ENCODE measurements at regions not wholly inside any gene's neighbourhood (a gene's known extent, or its start where the extent isn't known, plus 50 kb on each side); places are given as distances from the start of the nearest gene placed in this dataset.

GRCh38 chr7:46682836-46683624 is 762.0 kb upstream of the IGFBP3 start:
- Mint-ChIP-seq H3K4me3 (no peak overlapping the region), H3K36me3 (no peaks in the 10 kb centered on the region), H3K27me3 (ENCODE audit: insufficient read depth, low read depth) (peaks cover 2% of the 10 kb centered on the region), H3K9me3 (peaks cover 2% of the 10 kb centered on the region), H3K27ac (no peak overlapping the region), H3K4me1 (peaks cover 8% of the 10 kb centered on the region)
- Histone ChIP-seq H3K4me1 (no peaks in the 10 kb centered on the region), H3K36me3 (no peaks in the 10 kb centered on the region), H3F3A (ENCODE audit: low read depth) (no peaks in the 10 kb centered on the region), H2AFZ (replicated peaks) (no peak overlapping the region), H3K79me2 (ENCODE audit: low read depth) (no peaks in the 10 kb centered on the region), H4K20me1 (ENCODE audit: low read depth) (no peaks in the 10 kb centered on the region), H3K27me3 (no peaks in the 10 kb centered on the region), H3K4me3 (no peak overlapping the region), H3K9ac (no peak overlapping the region), H3K4me2 (no peak overlapping the region), H3K27ac (no peak overlapping the region), H3K9me3 (ENCODE audit: low read depth) (no peaks in the 10 kb centered on the region)
- no peak for TF ChIP-seq CTCF (IDR thresholded peaks at IDR 0.05)
- no peak for TF ChIP-seq EZH2 (IDR thresholded peaks at IDR 0.05)
- TF ChIP-seq EZH2phosphoT487 (IDR thresholded peaks at IDR 0.05), result no peak
- DNase-seq (ENCODE audit: low spot score), result no peak

GRCh38 chr7:46681865-46682503 is 760.9 kb upstream of the IGFBP3 start:
- H3K27me3 ChIP-seq, result no peaks in the 10 kb centered on the region
- no peaks in the 10 kb centered on the region for H3K4me1 ChIP-seq
- peaks cover 2% of the 10 kb centered on the region for H3K27me3 Mint-ChIP-seq (ENCODE audit: insufficient read depth, low read depth)
- H3K9me3 Mint-ChIP-seq, result no peaks in the 10 kb centered on the region
- TF ChIP-seq CTCF (IDR thresholded peaks at IDR 0.05), result no peak
- no peak for TF ChIP-seq EZH2 (IDR thresholded peaks at IDR 0.05)
- TF ChIP-seq EZH2phosphoT487 (IDR thresholded peaks at IDR 0.05), result no peak
- no peak overlapping the region for H2AFZ ChIP-seq (replicated peaks)
- H3K9ac ChIP-seq, result no peak overlapping the region
- DNase-seq (ENCODE audit: low spot score), result no peak
- peaks cover 8% of the 10 kb centered on the region for H3K4me1 Mint-ChIP-seq
- H3K27ac Mint-ChIP-seq, result no peak overlapping the region
- no peaks in the 10 kb centered on the region for H3F3A ChIP-seq (ENCODE audit: low read depth)
- no peaks in the 10 kb centered on the region for H3K36me3 ChIP-seq
- no peak overlapping the region for H3K4me3 Mint-ChIP-seq
- H3K9me3 ChIP-seq (ENCODE audit: low read depth), result no peaks in the 10 kb centered on the region
- H3K36me3 Mint-ChIP-seq, result no peaks in the 10 kb centered on the region
- no peaks in the 10 kb centered on the region for H4K20me1 ChIP-seq (ENCODE audit: low read depth)
- H3K4me3 ChIP-seq, result no peak overlapping the region
- H3K79me2 ChIP-seq (ENCODE audit: low read depth), result no peaks in the 10 kb centered on the region
- H3K27ac ChIP-seq, result no peak overlapping the region
- no peak overlapping the region for H3K4me2 ChIP-seq

- Histone ChIP-seq H3K36me3 (no peaks in the 10 kb centered on the region), H3K4me3 (no peak overlapping the region), H4K20me1 (ENCODE audit: low read depth) (no peaks in the 10 kb centered on the region), H3F3A (ENCODE audit: low read depth) (no peaks in the 10 kb centered on the region), H3K4me2 (no peak overlapping the region), H3K9ac (no peak overlapping the region), H3K79me2 (ENCODE audit: low read depth) (no peaks in the 10 kb centered on the region), H3K27ac (no peak overlapping the region), H2AFZ (replicated peaks) (no peak overlapping the region), H3K4me1 (no peaks in the 10 kb centered on the region), H3K27me3 (no peaks in the 10 kb centered on the region), H3K9me3 (ENCODE audit: low read depth) (no peaks in the 10 kb centered on the region)
- Mint-ChIP-seq H3K27ac (no peak overlapping the region), H3K27me3 (ENCODE audit: insufficient read depth, low read depth) (peaks cover 2% of the 10 kb centered on the region), H3K4me3 (no peak overlapping the region), H3K36me3 (no peaks in the 10 kb centered on the region), H3K4me1 (peaks cover 8% of the 10 kb centered on the region), H3K9me3 (no peaks in the 10 kb centered on the region)
- TF ChIP-seq CTCF (IDR thresholded peaks at IDR 0.05) (no peak), EZH2phosphoT487 (IDR thresholded peaks at IDR 0.05) (no peak), EZH2 (IDR thresholded peaks at IDR 0.05) (no peak)
- no peak for DNase-seq (ENCODE audit: low spot score)
Measured at GRCh38 chr7:46680147-46680546, 759.1 kb upstream of the IGFBP3 start.
